Esophagus squamous epithelium (tissue), 5 donors: ENCODE measurements at regions not wholly inside any gene's neighbourhood (a gene's known extent, or its start where the extent isn't known, plus 50 kb on each side); places are given as distances from the start of the nearest gene placed in this dataset.

ENCODE experiments used
- DNase-seq: peaks from one replicate; lab custom pipeline; 2025; lab: John Stamatoyannopoulos, UW
- H3K27ac ChIP-seq, 4 donors: fragments of 200-600 bp; sonication (generic); one replicate each; pipeline ENCODE4 v1.5.1; 2016 to 2019; ENCODE audit warnings: mild to moderate bottlenecking in 1 of 4
- H3K27me3 ChIP-seq, 4 donors: fragments of 200-600 bp; sonication (generic); 1 replicate in 3 of 4; 2 replicates in 1 of 4; pipeline versions ENCODE4 v1.5.1 to v1.6.0; 2017 to 2021; ENCODE audit warnings: antibody characterized with exemption in 1 of 4
- H3K36me3 ChIP-seq, 3 donors: fragments of 200-600 bp; sonication (generic); one replicate each; pipeline ENCODE4 v1.5.1; 2016 to 2019
- H3K4me1 ChIP-seq, 3 donors: fragments of 200-600 bp; sonication (generic); one replicate each; pipeline ENCODE4 v1.5.1; 2017 to 2019
- H3K4me3 ChIP-seq, 4 donors: fragments of 200-600 bp; sonication (generic); 1 replicate in 3 of 4; 2 replicates in 1 of 4; pipeline ENCODE4 v1.5.1; 2016 to 2019; ENCODE audit warnings: mild to moderate bottlenecking in 2 of 4, moderate library complexity in 1 of 4
- H3K9me3 ChIP-seq, 3 donors: fragments of 200-600 bp; sonication (generic); one replicate each; pipeline ENCODE4 v1.5.1; 2016 to 2019
- CTCF ChIP-seq, 6 experiments: fragments of 450-650 bp in 4 of 6; fragments of 200-600 bp in 2 of 6; sonication (generic) in 2 of 6; IDR thresholded peaks; one replicate each; pipeline ENCODE4 v1.5.1; 2016 to 2019; ENCODE audit warnings: antibody characterized with exemption in 6 of 6, mild to moderate bottlenecking in 4 of 6, moderate library complexity in 4 of 6
- POLR2A ChIP-seq, 4 donors: fragments of 450-650 bp; IDR thresholded peaks; one replicate each; pipeline ENCODE4 v1.6.1; 2017; ENCODE audit warnings: antibody characterized with exemption in 4 of 4, mild to moderate bottlenecking in 4 of 4, moderate library complexity in 3 of 4
- WGBS, 2 donors: methylation state at CpG; one replicate each; pipeline ENCODE4 v1.1.5; 2018; 5-methylcytosine and 5-hydroxymethylcytosine counted together
- intact Hi-C: fragments of 100-400 bp; cut with DNase I; formaldehyde crosslinking; loops from one replicate; pipeline ENCODE4 v1.15.0; 2022
- donor health status: DM: yes; HTN: yes; CAD: no.

- Histone ChIP-seq H3K27ac (no peak overlapping the region), H3K27me3 (peaks cover 0 to 2% (median 0%) of the 10 kb centered on the region in 4 donors), H3K9me3 (no peaks in the 10 kb centered on the region), H3K4me1 (peaks cover 0 to 6% (median 0%) of the 10 kb centered on the region in 3 donors), H3K4me3 (no peak overlapping the region), H3K36me3 (no peaks in the 10 kb centered on the region)
- intact Hi-C loops = no loop called here
- DNase-seq = no peak
- TF ChIP-seq POLR2A (IDR thresholded peaks at IDR 0.05) (no peak), CTCF (IDR thresholded peaks at IDR 0.05) (no peak)
- WGBS, 2 donors = 31 to 47% methylated on average over 3 of the region's 3 CpGs
These were observed 235.7 kb upstream of the ATP10A start for GRCh38 chr15:26098801-26099200.

GRCh38 chr15:26097216-26097615, 234.1 kb upstream of the ATP10A start:
- no peaks in the 10 kb centered on the region for H3K9me3 ChIP-seq
- H3K27ac ChIP-seq = no peak overlapping the region
- H3K4me3 ChIP-seq = no peak overlapping the region
- no peaks in the 10 kb centered on the region for H3K36me3 ChIP-seq
- TF ChIP-seq CTCF (IDR thresholded peaks at IDR 0.05) = no peak
- no peak for TF ChIP-seq POLR2A (IDR thresholded peaks at IDR 0.05)
- intact Hi-C loops = no loop called here
- no peaks in the 10 kb centered on the region for H3K4me1 ChIP-seq
- H3K27me3 ChIP-seq = peaks cover 0 to 5% (median 0%) of the 10 kb centered on the region in 4 donors
- DNase-seq = no peak
- WGBS, 2 donors = 84 to 90% methylated on average over 6 of the region's 6 CpGs

- Histone ChIP-seq H3K4me1 (no peaks in the 10 kb centered on the region), H3K9me3 (no peaks in the 10 kb centered on the region), H3K27me3 (peaks cover 0 to 5% (median 0%) of the 10 kb centered on the region in 4 donors), H3K36me3 (no peaks in the 10 kb centered on the region), H3K27ac (no peak overlapping the region), H3K4me3 (no peak overlapping the region)
- intact Hi-C loops = no loop called here
- DNase-seq = no peak
- TF ChIP-seq POLR2A (IDR thresholded peaks at IDR 0.05) (no peak), CTCF (IDR thresholded peaks at IDR 0.05) (no peak)
- 50 to 63% methylated on average over 3 of the region's 3 CpGs for WGBS, 2 donors
These were observed 233.5 kb upstream of the ATP10A start for GRCh38 chr15:26096581-26096980.

- Histone ChIP-seq H3K27me3 (peaks cover 0 to 5% (median 0%) of the 10 kb centered on the region in 4 donors), H3K27ac (no peak overlapping the region), H3K4me1 (no peaks in the 10 kb centered on the region), H3K9me3 (no peaks in the 10 kb centered on the region), H3K36me3 (no peaks in the 10 kb centered on the region), H3K4me3 (no peak overlapping the region)
- TF ChIP-seq POLR2A (IDR thresholded peaks at IDR 0.05) (no peak), CTCF (IDR thresholded peaks at IDR 0.05) (peak in 1 of 6 experiments; percentile 5)
- 60 to 62% methylated on average over 22 to 24 of the region's 24 CpGs for WGBS, 2 donors
- intact Hi-C loops = no loop called here
- no peak for DNase-seq
These were observed 232.7 kb upstream of the ATP10A start for GRCh38 chr15:26095710-26096330.

GRCh38 chr15:26091184-26091583, 228.1 kb upstream of the ATP10A start:
- intact Hi-C loops = no loop called here
- Histone ChIP-seq H3K9me3 (no peaks in the 10 kb centered on the region), H3K27me3 (peaks cover 0 to 5% (median 0%) of the 10 kb centered on the region in 4 donors), H3K4me3 (no peak overlapping the region), H3K4me1 (no peaks in the 10 kb centered on the region), H3K27ac (no peak overlapping the region), H3K36me3 (no peaks in the 10 kb centered on the region)
- no peak for DNase-seq
- TF ChIP-seq CTCF (IDR thresholded peaks at IDR 0.05) = no peak
- no peak for TF ChIP-seq POLR2A (IDR thresholded peaks at IDR 0.05)
- 62 to 86% methylated on average over 1 to 4 of the region's 4 CpGs for WGBS, 2 donors
